A673 (cell line): ENCODE measurements at regions not wholly inside any gene's neighbourhood (a gene's known extent, or its start where the extent isn't known, plus 50 kb on each side); places are given as distances from the start of the nearest gene placed in this dataset.

ENCODE experiments used
- BruUV-seq: library from RNA; stranded (reverse); fragments of 400-500 nt; replicated peaks from 2 replicates; lab custom pipeline; 2021; lab: Mats Ljungman, UMichigan
- CTCF ChIA-PET: fragments of 300-600 bp; sonication (Branson Sonifier 250); formaldehyde crosslinking; loops from one replicate; lab custom pipeline; 2022; ENCODE audit warnings: antibody characterized with exemption; lab: Charles Lee
- POLR2A ChIA-PET: fragments of 300-600 bp; sonication (Branson Sonifier 250); formaldehyde crosslinking; loops from one replicate; lab custom pipeline; 2022; ENCODE audit warnings: antibody characterized with exemption; ENCODE audit not compliant: low non-redundant PET; lab: Charles Lee
- DNase-seq: peaks from one replicate; pipeline ENCODE4 v3.0.0-alpha.2; 2015; ENCODE audit warnings: low spot score
- H3K27ac ChIP-seq: fragments of 200-600 bp; sonication (generic); 2 replicates; pipeline ENCODE4 v1.5.1; 2016; ENCODE audit warnings: mixed run types, low read depth, mild to moderate bottlenecking, mixed read lengths, antibody characterized with exemption, low read length; ENCODE audit not compliant: poor library complexity, severe bottlenecking
- H3K27me3 ChIP-seq: fragments of 200-600 bp; sonication (generic); replicated peaks from 2 replicates; pipeline ENCODE4 v1.6.1; 2017; ENCODE audit warnings: mixed run types, low read depth, mild to moderate bottlenecking, mixed read lengths, antibody characterized with exemption, low read length; ENCODE audit not compliant: insufficient read depth, poor library complexity
- H3K36me3 ChIP-seq: fragments of 200-600 bp; sonication (generic); 2 replicates; pipeline ENCODE4 v1.6.1; 2016; ENCODE audit warnings: mixed run types, mild to moderate bottlenecking, mixed read lengths, antibody characterized with exemption, low read length; ENCODE audit not compliant: insufficient read depth, poor library complexity, severe bottlenecking
- H3K4me1 ChIP-seq: fragments of 200-600 bp; sonication (generic); 2 replicates; pipeline ENCODE4 v1.6.1; 2017; ENCODE audit warnings: mixed run types, mild to moderate bottlenecking, mixed read lengths, antibody characterized with exemption, low read length; ENCODE audit not compliant: insufficient read depth, poor library complexity, severe bottlenecking
- H3K4me3 ChIP-seq: fragments of 200-600 bp; sonication (generic); 2 replicates; pipeline ENCODE4 v1.5.1; 2016; ENCODE audit warnings: low read depth, mixed run types, mild to moderate bottlenecking, mixed read lengths, low read length; ENCODE audit not compliant: poor library complexity, severe bottlenecking
- H3K9me3 ChIP-seq: fragments of 200-600 bp; sonication (generic); 2 replicates; pipeline ENCODE4 v1.6.1; 2016; ENCODE audit warnings: mixed run types, low read depth, mild to moderate bottlenecking, mixed read lengths, antibody characterized with exemption, low read length; ENCODE audit not compliant: poor library complexity, severe bottlenecking
- CTCF ChIP-seq: fragments of 300-800, 200-600 bp; sonication (generic); conservative IDR thresholded peaks from 2 replicates; pipeline ENCODE4 v1.5.1; 2017; ENCODE audit warnings: low read depth, mild to moderate bottlenecking, antibody characterized with exemption, low read length, moderate library complexity, mixed read lengths
- EZH2 ChIP-seq: fragments of 200-600 bp; sonication (generic); IDR thresholded peaks from 2 replicates; pipeline ENCODE4 v1.6.1; 2017; ENCODE audit warnings: borderline replicate concordance, low read depth, mild to moderate bottlenecking, mixed read lengths, antibody characterized with exemption, low read length; ENCODE audit not compliant: poor library complexity, severe bottlenecking
- intact Hi-C: fragments of 100-400 bp; cut with micrococcal nuclease; formaldehyde crosslinking; loops from one replicate; pipeline ENCODE4 v1.10.0; 2022; ENCODE audit not compliant: unreplicated experiment

GRCh38 chr2:16525265-16525887, 140.3 kb downstream of the CYRIA start:
- ChIA-PET CTCF (interaction anchor here (0.7 to 2.4 kb wide), 4 partner anchors 83 to 250 kb away, joined by 3 to 12 read pairs (median 3); no protein-coding TSS in a partner anchor), POLR2A (no interaction called here)
- intact Hi-C loops: loop anchor here (1.0 to 10.0 kb wide), 3 partner anchors 83 to 379 kb away; no protein-coding TSS in a partner anchor
- BruUV-seq: no TSS peak
- peak; percentile 75 for DNase-seq
- no peak overlapping the region for H3K27ac ChIP-seq
- TF ChIP-seq EZH2 (no peak), CTCF (peak; percentile 86)
- no peak overlapping the region for H3K4me3 ChIP-seq
- H3K4me1 ChIP-seq: peaks cover 18% of the 10 kb centered on the region
- H3K27me3 ChIP-seq: no peaks in the 10 kb centered on the region
- H3K36me3 ChIP-seq: no peaks in the 10 kb centered on the region
- no peaks in the 10 kb centered on the region for H3K9me3 ChIP-seq

- Histone ChIP-seq H3K4me3 (no peak overlapping the region), H3K4me1 (peaks cover 18% of the 10 kb centered on the region), H3K27ac (no peak overlapping the region), H3K36me3 (no peaks in the 10 kb centered on the region), H3K9me3 (no peaks in the 10 kb centered on the region), H3K27me3 (no peaks in the 10 kb centered on the region)
- TF ChIP-seq CTCF (no peak), EZH2 (no peak)
- ChIA-PET POLR2A (interaction anchor here (0.7 kb wide), 1 partner anchor 135 kb away, joined by 3 read pairs; no protein-coding TSS in a partner anchor), CTCF (no interaction called here)
- no TSS peak for BruUV-seq
- DNase-seq: no peak
- intact Hi-C loops: loop anchor here (2.0 to 10.0 kb wide), 2 partner anchors 85 to 381 kb away; no protein-coding TSS in a partner anchor
Measured at GRCh38 chr2:16523711-16524110, 141.9 kb downstream of the CYRIA start.

GRCh38 chr2:16522031-16522831, 143.4 kb downstream of the CYRIA start:
- DNase-seq: peak; percentile 62
- Histone ChIP-seq H3K9me3 (no peaks in the 10 kb centered on the region), H3K36me3 (no peaks in the 10 kb centered on the region), H3K4me1 (peaks cover 18% of the 10 kb centered on the region), H3K27ac (peak overlapping the region; percentile 36), H3K4me3 (no peak overlapping the region), H3K27me3 (no peaks in the 10 kb centered on the region)
- ChIA-PET CTCF (no interaction called here), POLR2A (no interaction called here)
- TF ChIP-seq CTCF (no peak), EZH2 (no peak)
- no TSS peak for BruUV-seq
- intact Hi-C loops: loop anchor here (10.0 kb wide), 1 partner anchor 383 kb away; no protein-coding TSS in a partner anchor
